ENCODE measurements at regions not wholly inside any gene's neighbourhood (a gene's known extent, or its start where the extent isn't known, plus 50 kb on each side); places are given as distances from the start of the nearest gene placed in this dataset.

- ATAC-seq, result no peak
- TF ChIP-seq CTCF (IDR thresholded peaks at IDR 0.05), result no peak
- no peaks in the 10 kb centered on the region for H3K4me1 ChIP-seq
- H3K9me3 ChIP-seq, result no peaks in the 10 kb centered on the region
- 41 to 49% methylated on average over 5 of the region's 5 CpGs for WGBS, 2 donors
- H3K36me3 ChIP-seq, result no peaks in the 10 kb centered on the region
- FAIRE-seq, result no peak
- no peak overlapping the region for H3K4me3 ChIP-seq
- H3K27me3 ChIP-seq, result peaks cover 0 to 3% (median 0%) of the 10 kb centered on the region in 4 donors
- no peak for DNase-seq
- intact Hi-C loops (cut with DNase I), result no loop called here
- H3K27ac ChIP-seq, result no peak overlapping the region
These were observed 89.8 kb upstream of the GNAO1 start for GRCh38 chr16:56101480-56101879.

- H3K27ac ChIP-seq, result no peak overlapping the region
- intact Hi-C loops (cut with DNase I), result no loop called here
- no peak for TF ChIP-seq CTCF (IDR thresholded peaks at IDR 0.05)
- no peak for DNase-seq
- no peaks in the 10 kb centered on the region for H3K9me3 ChIP-seq
- H3K36me3 ChIP-seq, result no peaks in the 10 kb centered on the region
- no peak for FAIRE-seq
- H3K4me3 ChIP-seq, result no peak overlapping the region
- peaks cover 0 to 7% (median 0%) of the 10 kb centered on the region in 4 donors for H3K27me3 ChIP-seq
- WGBS, 2 donors, result 43 to 46% methylated on average over 2 of the region's 2 CpGs
- no peak for ATAC-seq
- H3K4me1 ChIP-seq, result no peaks in the 10 kb centered on the region
These were observed 94.0 kb upstream of the GNAO1 start for GRCh38 chr16:56097306-56097705.

- WGBS, 2 donors, result 81 to 88% methylated on average over 1 of the region's 1 CpG
These were observed 97.1 kb upstream of the GNAO1 start for GRCh38 chr16:56094231-56094630.

GRCh38 chr16:56093055-56093454 lies 98.2 kb upstream of the GNAO1 start:
- no peak for TF ChIP-seq CTCF (IDR thresholded peaks at IDR 0.05)

More at GRCh38 chr16:56094231-56094630, 97.1 kb upstream of the GNAO1 start:
- Histone ChIP-seq H3K4me1 (no peaks in the 10 kb centered on the region), H3K9me3 (no peaks in the 10 kb centered on the region), H3K4me3 (no peak overlapping the region), H3K27me3 (peaks cover 0 to 7% (median 0%) of the 10 kb centered on the region in 4 donors), H3K36me3 (no peaks in the 10 kb centered on the region), H3K27ac (no peak overlapping the region)
- no peak for TF ChIP-seq CTCF (IDR thresholded peaks at IDR 0.05)
- ATAC-seq (no peak), DNase-seq (no peak), FAIRE-seq (no peak)
- intact Hi-C loops (cut with DNase I), result no loop called here

GRCh38 chr16:56090076-56090475 lies 101.2 kb upstream of the GNAO1 start:
- TF ChIP-seq CTCF (IDR thresholded peaks at IDR 0.05), result no peak
- H3K9me3 ChIP-seq, result no peaks in the 10 kb centered on the region
- intact Hi-C loops (cut with DNase I), result no loop called here

More at GRCh38 chr16:56093055-56093454, 98.2 kb upstream of the GNAO1 start:
- H3K4me1 ChIP-seq, result no peaks in the 10 kb centered on the region
- WGBS, 2 donors, result 64 to 71% methylated on average over 2 of the region's 2 CpGs
- intact Hi-C loops (cut with DNase I), result no loop called here
- H3K36me3 ChIP-seq, result no peaks in the 10 kb centered on the region
- FAIRE-seq (no peak), ATAC-seq (no peak), DNase-seq (no peak)
- peaks cover 0 to 7% (median 0%) of the 10 kb centered on the region in 4 donors for H3K27me3 ChIP-seq
- no peak overlapping the region for H3K4me3 ChIP-seq
- no peak overlapping the region for H3K27ac ChIP-seq
- no peaks in the 10 kb centered on the region for H3K9me3 ChIP-seq

More at GRCh38 chr16:56090076-56090475, 101.2 kb upstream of the GNAO1 start:
- FAIRE-seq (no peak), DNase-seq (no peak), ATAC-seq (no peak)
- H3K36me3 ChIP-seq, result no peaks in the 10 kb centered on the region
- 55 to 66% methylated on average over 2 of the region's 2 CpGs for WGBS, 2 donors
- no peak overlapping the region for H3K4me3 ChIP-seq
- peaks cover 0 to 1% (median 0%) of the 10 kb centered on the region in 4 donors for H3K27me3 ChIP-seq
- no peaks in the 10 kb centered on the region for H3K4me1 ChIP-seq
- H3K27ac ChIP-seq, result no peak overlapping the region

Data from pancreas (tissue), 10 donors.